H1 (cell line): ENCODE measurements at regions not wholly inside any gene's neighbourhood (a gene's known extent, or its start where the extent isn't known, plus 50 kb on each side); places are given as distances from the start of the nearest gene placed in this dataset.

Source experiments
- CTCF ChIP-seq, 3 experiments: IDR thresholded peaks; 1 replicate in 2 of 3; 2 replicates in 1 of 3; pipeline versions ENCODE4 v1.5.1 to v1.6.1; 2011; ENCODE audit warnings: low read length in 3 of 3, mild to moderate bottlenecking in 3 of 3, inconsistent platforms in 2 of 3, low read depth in 1 of 3, moderate library complexity in 1 of 3; ENCODE audit not compliant: insufficient read depth in 1 of 3; ENCODE audit errors: control extremely low read depth in 1 of 3
- E2F6 ChIP-seq: IDR thresholded peaks from 2 replicates; pipeline ENCODE4 v1.6.1; 2012; ENCODE audit warnings: inconsistent platforms
- EP300 ChIP-seq, 2 experiments: IDR thresholded peaks; 1 replicate in 1 of 2; 2 replicates in 1 of 2; pipeline ENCODE4 v1.6.1; 2011 to 2012; ENCODE audit warnings: low read depth in 2 of 2, low read length in 2 of 2, mild to moderate bottlenecking in 2 of 2, borderline replicate concordance in 1 of 2, inconsistent platforms in 1 of 2, moderate library complexity in 1 of 2
- HDAC2 ChIP-seq, 2 experiments: fragments of 300-600 bp in 1 of 2; sonication (generic) in 1 of 2; IDR thresholded peaks; 2 replicates each; pipeline ENCODE4 v1.6.1; 2011 to 2012; ENCODE audit warnings: low read depth in 2 of 2, low read length in 2 of 2, mild to moderate bottlenecking in 2 of 2, moderate library complexity in 2 of 2, borderline replicate concordance in 1 of 2, inconsistent platforms in 1 of 2
- USF2 ChIP-seq: IDR thresholded peaks from 2 replicates; pipeline ENCODE4 v1.6.1; 2011; ENCODE audit warnings: low read length, improper control_type of control experiment

- TF ChIP-seq CTCF (IDR thresholded peaks at IDR 0.05; ENCODE audit: control extremely low read depth in 1 of 3, insufficient read depth in 1 of 3, low read depth in 1 of 3, low read length in 3 of 3) (no peak), E2F6 (no peak), EP300 (IDR thresholded peaks at IDR 0.05; ENCODE audit: borderline replicate concordance in 1 of 2, low read depth in 2 of 2, low read length in 2 of 2) (no peak), USF2 (no peak), HDAC2 (IDR thresholded peaks at IDR 0.05; ENCODE audit: borderline replicate concordance in 1 of 2, low read depth in 2 of 2, low read length in 2 of 2) (no peak)
These were observed 195.7 kb downstream of the GPX5 start for GRCh38 chr6:28721372-28721771.
